K562 (cell line): ENCODE measurements at regions not wholly inside any gene's neighbourhood (a gene's known extent, or its start where the extent isn't known, plus 50 kb on each side); places are given as distances from the start of the nearest gene placed in this dataset.

Source experiments
- ATAC-seq: fragments of 200-7000 bp; cut with Tn5 transposase; 3 replicates; pipeline ENCODE4 v1.9.1; 2020; ENCODE audit warnings: moderate library complexity
- BruUV-seq: library from RNA; stranded (reverse); fragments of 400-500 nt; replicated peaks from 2 replicates; lab custom pipeline; 2021; lab: Mats Ljungman, UMichigan
- CTCF ChIA-PET: fragments of 300-600 bp; formaldehyde crosslinking; extraction: SDS; loops from one replicate; lab custom pipeline; 2021; ENCODE audit warnings: low intra/inter-chr PET ratio; lab: Yijun Ruan, JAX
- POLR2A ChIA-PET: fragments of 300-600, 350-650 bp; sonication (Branson Sonifier 250); formaldehyde crosslinking; extraction: SDS; loops from one replicate; lab custom pipeline; 2021; ENCODE audit warnings: antibody characterized with exemption, inconsistent platforms; lab: Yijun Ruan, JAX
- DNase-seq, 4 experiments: peaks; one replicate each; pipeline versions ENCODE4 v3.0.0 to v3.0.0-alpha.2; 2011 to 2018; ENCODE audit warnings: low spot score in 3 of 4, mixed read lengths in 3 of 4; ENCODE audit errors: extremely low read depth in 1 of 4
- FAIRE-seq: peaks from 2 replicates; lab custom pipeline; 2011; peaks lifted over from hg19 to GRCh38; lab: Jason Lieb, UNC
- H2AFZ ChIP-seq: 2 replicates; pipeline ENCODE4 v1.6.0; 2011; ENCODE audit warnings: low read depth, low read length, control low read depth, inconsistent platforms
- H3K27ac ChIP-seq: fragments of 200-600 bp; 3 replicates; pipeline ENCODE4 v1.8.0; 2011; ENCODE audit warnings: low read depth, mild to moderate bottlenecking, control low read depth, inconsistent platforms, low read length, moderate library complexity, mixed read lengths; ENCODE audit errors: extremely low read depth
- H3K27me3 ChIP-seq, 2 experiments: fragments of 300-600 bp in 1 of 2; 2 replicates in 1 of 2; 3 replicates in 1 of 2; pipeline versions ENCODE4 v1.6.0 to v1.8.0; 2011; ENCODE audit warnings: inconsistent platforms in 2 of 2, low read length in 2 of 2, mild to moderate bottlenecking in 1 of 2, mixed read lengths in 1 of 2, moderate library complexity in 1 of 2; ENCODE audit not compliant: control insufficient read depth in 2 of 2, insufficient read depth in 2 of 2
- H3K36me3 ChIP-seq: fragments of 300-600 bp; 3 replicates; pipeline ENCODE4 v1.8.0; 2011; ENCODE audit warnings: mild to moderate bottlenecking, low read length, inconsistent platforms; ENCODE audit not compliant: control insufficient read depth, insufficient read depth
- H3K4me1 ChIP-seq, 2 experiments: fragments of 200-600 bp in 1 of 2; replicated peaks in 1 of 2; 2 replicates in 1 of 2; 3 replicates in 1 of 2; pipeline versions ENCODE4 v1.5.1 to v1.8.0; 2011; ENCODE audit warnings: inconsistent platforms in 2 of 2, low read length in 2 of 2, mild to moderate bottlenecking in 1 of 2, mixed read lengths in 1 of 2, moderate library complexity in 1 of 2; ENCODE audit not compliant: control insufficient read depth in 2 of 2, insufficient read depth in 2 of 2
- H3K4me2 ChIP-seq: 2 replicates; pipeline ENCODE4 v1.6.1; 2011; ENCODE audit warnings: low read length, control low read depth, inconsistent platforms, mixed read lengths; ENCODE audit not compliant: insufficient read depth
- H3K4me3 ChIP-seq: fragments of 200-600 bp; sonication (generic), shearing (Covaris generic); 2 replicates; pipeline ENCODE4 v1.5.1; 2016; ENCODE audit warnings: control low read depth, inconsistent platforms
- H3K79me2 ChIP-seq: fragments of 200-600 bp; 3 replicates; pipeline ENCODE4 v1.8.0; 2011; ENCODE audit warnings: low read length, inconsistent platforms; ENCODE audit not compliant: control insufficient read depth, insufficient read depth
- H3K9ac ChIP-seq, 2 experiments: 2 replicates each; pipeline versions ENCODE4 v1.6.0 to v1.6.1; 2011; ENCODE audit warnings: low read depth in 2 of 2, low read length in 2 of 2, control low read depth in 1 of 2, inconsistent platforms in 1 of 2, mild to moderate bottlenecking in 1 of 2, mixed read lengths in 1 of 2; ENCODE audit not compliant: insufficient read depth in 1 of 2
- H3K9me1 ChIP-seq: one replicate; pipeline ENCODE4 v1.6.0; 2011; ENCODE audit warnings: inconsistent platforms, mild to moderate bottlenecking, low read length, moderate library complexity; ENCODE audit not compliant: control insufficient read depth, insufficient read depth
- H3K9me3 ChIP-seq: replicated peaks from 2 replicates; pipeline ENCODE4 v1.5.1; 2011; ENCODE audit warnings: low read depth, low read length, inconsistent platforms; ENCODE audit not compliant: control insufficient read depth, insufficient read depth
- H4K20me1 ChIP-seq: replicated peaks from 2 replicates; pipeline ENCODE4 v1.6.1; 2011; ENCODE audit warnings: low read length, inconsistent platforms, mixed read lengths; ENCODE audit not compliant: control insufficient read depth, insufficient read depth
- HBP1 ChIP-seq: fragments of 450-650 bp; formaldehyde crosslinking; IDR thresholded peaks from 2 replicates; pipeline ENCODE4 v1.4.0; 2022; ENCODE audit warnings: missing genetic modification characterization
- KAT7 ChIP-seq: sonication (generic); formaldehyde crosslinking; IDR thresholded peaks from 2 replicates; pipeline ENCODE4 v1.8.0; 2022; ENCODE audit warnings: missing genetic modification reagents, mild to moderate bottlenecking, borderline replicate concordance
- MTA2 ChIP-seq: fragments of 450-650 bp; IDR thresholded peaks from 2 replicates; pipeline ENCODE4 v1.6.1; 2016; ENCODE audit warnings: low read depth
- MYNN ChIP-seq, 2 experiments: sonication (generic); formaldehyde crosslinking in 1 of 2; IDR thresholded peaks; 2 replicates each; pipeline versions ENCODE4 v1.5.0 to v1.6.1; 2016 to 2020; ENCODE audit warnings: antibody characterized with exemption in 1 of 2, missing genetic modification reagents in 1 of 2
- WGBS: fragments of 100-300 bp; shearing (Covaris generic); methylation state at CpG from one replicate; pipeline ENCODE4 v1.1.6; 2016; ENCODE audit warnings: low coverage, mixed read lengths; ENCODE audit not compliant: insufficient coverage; ENCODE audit errors: missing lambda C conversion rate; 5-methylcytosine and 5-hydroxymethylcytosine counted together
- in situ Hi-C: fragments of 300-500 bp; cut with MboI; formaldehyde crosslinking; loops from 4 replicates; pipeline ENCODE4 v1.15.0; 2018; ENCODE audit warnings: inconsistent platforms, mixed read lengths
- intact Hi-C: fragments of 100-400 bp; cut with micrococcal nuclease; formaldehyde crosslinking; loops from 2 replicates; pipeline ENCODE4 v1.14.2; 2022
- TF ChIP-seq, protein P1 (sequence below): sonication (generic); IDR thresholded peaks from 2 replicates; pipeline ENCODE4 v1.6.1; 2016

GRCh38 chr6:170199716-170200115, 91.2 kb downstream of the DLL1 start:
- no peaks in the 10 kb centered on the region for H3K9me3 ChIP-seq
- peaks cover 0 to 6% of the 10 kb centered on the region in 2 experiments; a peak in 1 of 5 replicates for H3K27me3 ChIP-seq
- intact Hi-C loops (no loop called here), in situ Hi-C loops (no loop called here)
- POLR2A ChIA-PET = interaction anchor here (1.5 kb wide), 1 partner anchor 9 kb away, joined by 4 read pairs; no protein-coding TSS in a partner anchor
- H3K4me1 ChIP-seq = no peaks in the 10 kb centered on the region
- ATAC-seq (no peak), FAIRE-seq (no peak), DNase-seq (no peak)
- no peaks in the 10 kb centered on the region for H3K36me3 ChIP-seq
- TF ChIP-seq HBP1 (CRISPR knock-in tag) (no peak), MTA2 (no peak), KAT7 (no peak), MYNN (IDR thresholded peaks at IDR 0.05) (no peak), MYNN (CRISPR knock-in tag; IDR thresholded peaks at IDR 0.05) (no peak)
- TF ChIP-seq, protein P1, sequence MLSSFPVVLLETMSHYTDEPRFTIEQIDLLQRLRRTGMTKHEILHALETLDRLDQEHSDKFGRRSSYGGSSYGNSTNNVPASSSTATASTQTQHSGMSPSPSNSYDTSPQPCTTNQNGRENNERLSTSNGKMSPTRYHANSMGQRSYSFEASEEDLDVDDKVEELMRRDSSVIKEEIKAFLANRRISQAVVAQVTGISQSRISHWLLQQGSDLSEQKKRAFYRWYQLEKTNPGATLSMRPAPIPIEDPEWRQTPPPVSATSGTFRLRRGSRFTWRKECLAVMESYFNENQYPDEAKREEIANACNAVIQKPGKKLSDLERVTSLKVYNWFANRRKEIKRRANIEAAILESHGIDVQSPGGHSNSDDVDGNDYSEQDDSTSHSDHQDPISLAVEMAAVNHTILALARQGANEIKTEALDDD = no peak
- no peaks in the 10 kb centered on the region for H3K9me1 ChIP-seq
- WGBS = 2% methylated on average over 6 of the region's 6 CpGs
- no peaks in the 10 kb centered on the region for H4K20me1 ChIP-seq
- no peaks in the 10 kb centered on the region for H3K79me2 ChIP-seq
- no TSS peak for BruUV-seq
- no peak overlapping the region for H3K27ac ChIP-seq
- no peak overlapping the region for H2AFZ ChIP-seq
- no peak overlapping the region for H3K4me2 ChIP-seq
- CTCF ChIA-PET = no interaction called here
- no peak overlapping the region for H3K9ac ChIP-seq
- no peak overlapping the region for H3K4me3 ChIP-seq
